PFSK-1 (cell line): ENCODE measurements at regions not wholly inside any gene's neighbourhood (a gene's known extent, or its start where the extent isn't known, plus 50 kb on each side); places are given as distances from the start of the nearest gene placed in this dataset.

Source experiments
- FOXP2 ChIP-seq: optimal IDR thresholded peaks from 2 replicates; pipeline ENCODE3; 2011; ENCODE audit warnings: borderline replicate concordance, control low read depth, inconsistent platforms; ENCODE audit not compliant: insufficient read depth; ENCODE audit errors: extremely low read length, extremely low read depth
- POLR2AphosphoS5 ChIP-seq: IDR thresholded peaks from 2 replicates; pipeline ENCODE4 v1.6.1; 2012; ENCODE audit warnings: low read depth, mild to moderate bottlenecking, control low read depth, low read length, moderate library complexity
- SIN3A ChIP-seq: IDR thresholded peaks from 2 replicates; pipeline ENCODE4 v1.6.1; 2012; ENCODE audit warnings: mild to moderate bottlenecking, low read length, moderate library complexity, borderline replicate concordance; ENCODE audit not compliant: insufficient read depth
- TAF1 ChIP-seq: IDR thresholded peaks from 2 replicates; pipeline ENCODE4 v1.6.1; 2012; ENCODE audit warnings: low read length, control low read depth, borderline replicate concordance; ENCODE audit not compliant: insufficient read depth
- TF ChIP-seq, protein P1 (sequence below), 2 experiments: IDR thresholded peaks; 2 replicates each; pipeline versions ENCODE4 v1.6.1 to v1.8.0; 2011 to 2012; ENCODE audit warnings: low read depth in 2 of 2, low read length in 2 of 2, control low read depth in 1 of 2, inconsistent platforms in 1 of 2, mild to moderate bottlenecking in 1 of 2, moderate library complexity in 1 of 2; ENCODE audit not compliant: insufficient read depth in 1 of 2

DNA sequence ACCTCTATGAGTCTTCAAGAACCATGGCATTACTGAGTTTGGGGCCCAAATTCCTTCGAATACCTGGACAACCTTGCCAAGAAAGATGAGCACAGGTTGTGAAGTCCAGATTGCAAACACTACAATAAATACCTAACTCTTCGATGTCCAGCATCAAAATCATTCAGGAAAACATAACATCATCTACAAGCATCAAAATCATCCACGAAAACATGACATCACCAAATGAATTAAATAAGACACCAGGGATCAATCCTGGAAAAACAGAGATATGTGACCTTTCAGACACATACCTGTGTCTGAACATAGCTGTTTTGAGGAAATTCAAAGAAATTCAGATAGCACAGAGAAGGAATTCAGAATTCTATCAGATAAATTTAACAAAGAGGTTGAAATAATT lies 262.0 kb upstream of the KITLG start:
- TF ChIP-seq, protein P1, sequence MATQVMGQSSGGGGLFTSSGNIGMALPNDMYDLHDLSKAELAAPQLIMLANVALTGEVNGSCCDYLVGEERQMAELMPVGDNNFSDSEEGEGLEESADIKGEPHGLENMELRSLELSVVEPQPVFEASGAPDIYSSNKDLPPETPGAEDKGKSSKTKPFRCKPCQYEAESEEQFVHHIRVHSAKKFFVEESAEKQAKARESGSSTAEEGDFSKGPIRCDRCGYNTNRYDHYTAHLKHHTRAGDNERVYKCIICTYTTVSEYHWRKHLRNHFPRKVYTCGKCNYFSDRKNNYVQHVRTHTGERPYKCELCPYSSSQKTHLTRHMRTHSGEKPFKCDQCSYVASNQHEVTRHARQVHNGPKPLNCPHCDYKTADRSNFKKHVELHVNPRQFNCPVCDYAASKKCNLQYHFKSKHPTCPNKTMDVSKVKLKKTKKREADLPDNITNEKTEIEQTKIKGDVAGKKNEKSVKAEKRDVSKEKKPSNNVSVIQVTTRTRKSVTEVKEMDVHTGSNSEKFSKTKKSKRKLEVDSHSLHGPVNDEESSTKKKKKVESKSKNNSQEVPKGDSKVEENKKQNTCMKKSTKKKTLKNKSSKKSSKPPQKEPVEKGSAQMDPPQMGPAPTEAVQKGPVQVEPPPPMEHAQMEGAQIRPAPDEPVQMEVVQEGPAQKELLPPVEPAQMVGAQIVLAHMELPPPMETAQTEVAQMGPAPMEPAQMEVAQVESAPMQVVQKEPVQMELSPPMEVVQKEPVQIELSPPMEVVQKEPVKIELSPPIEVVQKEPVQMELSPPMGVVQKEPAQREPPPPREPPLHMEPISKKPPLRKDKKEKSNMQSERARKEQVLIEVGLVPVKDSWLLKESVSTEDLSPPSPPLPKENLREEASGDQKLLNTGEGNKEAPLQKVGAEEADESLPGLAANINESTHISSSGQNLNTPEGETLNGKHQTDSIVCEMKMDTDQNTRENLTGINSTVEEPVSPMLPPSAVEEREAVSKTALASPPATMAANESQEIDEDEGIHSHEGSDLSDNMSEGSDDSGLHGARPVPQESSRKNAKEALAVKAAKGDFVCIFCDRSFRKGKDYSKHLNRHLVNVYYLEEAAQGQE (IDR thresholded peaks at IDR 0.05; ENCODE audit: insufficient read depth in 1 of 2, low read depth in 2 of 2, low read length in 2 of 2), result no peak
- TF ChIP-seq FOXP2, result no peak
- no peak for TF ChIP-seq SIN3A
- no peak for TF ChIP-seq TAF1
- no peak for TF ChIP-seq POLR2AphosphoS5

DNA sequence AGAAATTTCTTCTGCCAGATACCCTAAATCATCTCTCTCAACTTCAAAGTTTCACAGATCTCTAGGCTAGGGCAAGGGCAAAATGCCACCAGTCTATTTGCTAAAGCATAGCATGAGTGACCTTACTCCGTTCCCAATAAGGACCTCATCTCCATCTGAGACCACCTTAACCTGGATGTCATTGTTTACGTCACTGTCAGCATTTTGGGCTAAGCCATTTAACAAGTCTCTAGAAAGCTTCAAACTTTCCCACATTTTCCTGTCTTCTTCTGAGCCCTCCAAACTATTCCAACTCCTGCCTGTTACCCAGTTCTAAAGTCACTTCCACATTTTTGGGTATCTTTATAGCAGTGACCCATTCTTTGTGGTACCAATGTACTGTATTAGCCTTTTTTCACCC lies 259.2 kb upstream of the KITLG start:
- TF ChIP-seq POLR2AphosphoS5 (no peak), TAF1 (no peak)

DNA sequence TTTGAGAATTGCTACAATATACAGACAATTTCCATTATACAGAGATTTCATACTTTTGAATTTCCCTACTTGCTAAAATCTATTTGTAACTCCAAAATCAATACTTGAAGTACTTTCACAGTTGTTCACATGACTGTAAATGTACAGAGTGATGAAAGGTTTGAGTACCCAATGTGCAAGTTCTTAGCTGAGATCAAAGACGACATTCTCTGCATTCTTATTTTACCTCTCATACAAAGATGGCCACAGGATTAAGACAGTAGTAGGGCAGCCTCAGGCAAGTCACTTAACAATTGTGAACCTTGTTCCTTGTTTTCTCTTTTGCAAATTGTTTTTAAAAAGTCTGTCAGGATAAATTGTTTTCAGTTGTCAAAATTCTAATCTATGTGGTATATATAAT lies 255.9 kb upstream of the KITLG start:
- TF ChIP-seq SIN3A (no peak), POLR2AphosphoS5 (no peak), TAF1 (no peak), FOXP2 (no peak)
- TF ChIP-seq, protein P1 (IDR thresholded peaks at IDR 0.05; ENCODE audit: insufficient read depth in 1 of 2, low read depth in 2 of 2, low read length in 2 of 2), result no peak

DNA sequence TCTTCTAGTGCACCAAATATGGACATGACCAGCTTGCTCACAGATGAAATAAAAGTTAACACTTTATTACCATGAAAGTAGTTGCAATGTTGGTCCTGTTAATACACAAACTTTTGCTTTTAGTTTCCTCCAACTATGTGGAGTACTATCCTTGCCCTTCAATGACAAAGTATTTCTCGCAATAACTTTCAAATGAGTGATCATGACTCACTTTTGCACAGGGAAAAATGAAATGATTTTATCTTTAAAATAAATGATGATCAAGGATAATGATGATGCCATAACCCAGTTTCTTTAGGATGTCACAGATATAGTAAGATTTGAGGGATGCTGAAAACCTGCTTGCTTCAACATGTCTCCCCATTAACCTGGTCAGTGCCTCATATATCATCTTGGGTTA lies 254.0 kb upstream of the KITLG start:
- no peak for TF ChIP-seq POLR2AphosphoS5
- TF ChIP-seq TAF1, result no peak
- TF ChIP-seq FOXP2, result no peak
- TF ChIP-seq, protein P1 (IDR thresholded peaks at IDR 0.05; ENCODE audit: insufficient read depth in 1 of 2, low read depth in 2 of 2, low read length in 2 of 2), result no peak
- TF ChIP-seq SIN3A, result no peak

DNA sequence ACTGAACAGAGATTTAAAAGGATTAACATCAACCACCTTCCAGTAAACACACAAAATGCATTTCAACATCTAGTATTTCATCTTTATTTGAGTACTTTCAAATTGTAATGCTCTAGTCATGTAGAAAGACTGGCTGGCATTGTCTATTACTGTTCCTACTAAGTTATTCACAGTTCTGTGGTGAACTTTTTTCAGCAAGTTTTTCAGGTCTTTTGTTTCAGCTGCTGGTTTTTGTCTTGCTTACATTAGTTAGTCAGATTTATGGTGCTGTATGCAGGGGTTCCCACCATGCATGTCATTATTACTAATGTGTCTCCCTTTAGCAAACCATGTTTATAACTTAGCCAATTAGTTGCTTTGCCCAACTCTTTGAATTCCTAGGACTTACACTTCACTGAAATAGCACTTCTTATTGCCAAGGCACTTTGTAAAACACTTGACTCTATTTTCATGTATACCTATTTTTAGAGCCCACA lies 253.4 kb upstream of the KITLG start:
- TF ChIP-seq FOXP2 (no peak), POLR2AphosphoS5 (no peak), SIN3A (no peak), TAF1 (no peak)
- TF ChIP-seq, protein P1 (IDR thresholded peaks at IDR 0.05; ENCODE audit: insufficient read depth in 1 of 2, low read depth in 2 of 2, low read length in 2 of 2), result no peak
